Kidney capillary endothelial cell (primary cell): ENCODE measurements at regions not wholly inside any gene's neighbourhood (a gene's known extent, or its start where the extent isn't known, plus 50 kb on each side); places are given as distances from the start of the nearest gene placed in this dataset.

Experiments used
- DNase-seq: peaks from one replicate; pipeline ENCODE4 v3.0.0-alpha.2; 2018; ENCODE audit warnings: low spot score

GRCh38 chr1:13970631-13971247 is 270.8 kb downstream of the PRDM2 start:
- DNase-seq: no peak

GRCh38 chr1:13976485-13976884 is 276.5 kb downstream of the PRDM2 start:
- DNase-seq: no peak

- no peak for DNase-seq
These were observed 281.2 kb downstream of the PRDM2 start for GRCh38 chr1:13981142-13981541.

- no peak for DNase-seq
These were observed 283.4 kb downstream of the PRDM2 start for GRCh38 chr1:13983393-13983792.

- DNase-seq: no peak
These were observed 291.0 kb downstream of the PRDM2 start for GRCh38 chr1:13990939-13991338.

GRCh38 chr1:13992489-13993285 is 292.7 kb downstream of the PRDM2 start:
- no peak for DNase-seq

GRCh38 chr1:13994386-13994785 is 294.4 kb downstream of the PRDM2 start:
- DNase-seq: no peak

- DNase-seq: no peak
These were observed 296.3 kb downstream of the PRDM2 start for GRCh38 chr1:13996334-13996733.

- DNase-seq: no peak
These were observed 303.6 kb downstream of the PRDM2 start for GRCh38 chr1:14003552-14003951.

GRCh38 chr1:14009582-14009981 is 309.6 kb downstream of the PRDM2 start:
- DNase-seq: no peak

- DNase-seq: no peak
These were observed 310.5 kb downstream of the PRDM2 start for GRCh38 chr1:14010476-14010875.

GRCh38 chr1:14011132-14011531 is 311.1 kb downstream of the PRDM2 start:
- DNase-seq: no peak

GRCh38 chr1:14011888-14012287 is 311.9 kb downstream of the PRDM2 start:
- DNase-seq: no peak

GRCh38 chr1:14014929-14015328 is 314.9 kb downstream of the PRDM2 start:
- no peak for DNase-seq

- no peak for DNase-seq
These were observed 315.9 kb downstream of the PRDM2 start for GRCh38 chr1:14015917-14016316.

GRCh38 chr1:14017531-14017961 is 317.6 kb downstream of the PRDM2 start:
- no peak for DNase-seq

- no peak for DNase-seq
These were observed 319.5 kb downstream of the PRDM2 start for GRCh38 chr1:14019461-14019860.

- DNase-seq: no peak
These were observed 320.0 kb downstream of the PRDM2 start for GRCh38 chr1:14020006-14020405.

- DNase-seq: no peak
These were observed 327.1 kb downstream of the PRDM2 start for GRCh38 chr1:14027099-14027498.

GRCh38 chr1:14031461-14031860 is 331.5 kb downstream of the PRDM2 start:
- no peak for DNase-seq

GRCh38 chr1:14034506-14034905 is 334.5 kb downstream of the PRDM2 start:
- no peak for DNase-seq

- no peak for DNase-seq
These were observed 337.3 kb downstream of the PRDM2 start for GRCh38 chr1:14037101-14037847.
